NCI-H2029 treated with DMSO at 0.1 percent for 48 hours (cell line): ENCODE measurements at regions not wholly inside any gene's neighbourhood (a gene's known extent, or its start where the extent isn't known, plus 50 kb on each side); places are given as distances from the start of the nearest gene placed in this dataset.

Experiments used
- DNase-seq: peaks from one replicate; lab custom pipeline; 2025; lab: John Stamatoyannopoulos, UW

- no peak for DNase-seq
These were observed 532.3 kb upstream of the MMS22L start for GRCh38 chr6:97815301-97815812.

GRCh38 chr6:97816526-97816925 lies 533.5 kb upstream of the MMS22L start:
- no peak for DNase-seq

- no peak for DNase-seq
These were observed 536.7 kb upstream of the MMS22L start for GRCh38 chr6:97819710-97820109.

DNA sequence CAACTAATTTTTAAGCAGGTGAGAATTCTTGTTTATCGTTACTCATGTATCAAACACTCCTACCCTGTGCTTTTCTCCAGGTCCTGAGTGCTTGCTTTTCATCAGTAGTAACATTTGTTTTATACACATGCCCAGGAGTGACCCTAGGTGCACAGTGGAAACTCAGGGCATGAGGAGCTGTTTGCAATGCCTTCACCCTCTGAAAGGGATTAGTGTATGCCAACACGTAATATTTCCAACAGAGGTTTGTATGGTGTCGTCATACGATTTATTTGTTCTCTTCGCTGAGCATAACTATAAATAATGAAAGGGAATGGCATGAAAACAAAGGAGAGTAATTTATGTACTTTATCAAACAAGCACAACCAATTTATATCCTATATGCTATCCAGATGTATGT lies 537.4 kb upstream of the MMS22L start:
- DNase-seq, result no peak

- DNase-seq, result no peak
These were observed 539.6 kb upstream of the MMS22L start for GRCh38 chr6:97822632-97823031.

- no peak for DNase-seq
These were observed 558.7 kb upstream of the MMS22L start for GRCh38 chr6:97841763-97842162.

- DNase-seq, result no peak
These were observed 559.5 kb upstream of the MMS22L start for GRCh38 chr6:97842521-97842920.

DNA sequence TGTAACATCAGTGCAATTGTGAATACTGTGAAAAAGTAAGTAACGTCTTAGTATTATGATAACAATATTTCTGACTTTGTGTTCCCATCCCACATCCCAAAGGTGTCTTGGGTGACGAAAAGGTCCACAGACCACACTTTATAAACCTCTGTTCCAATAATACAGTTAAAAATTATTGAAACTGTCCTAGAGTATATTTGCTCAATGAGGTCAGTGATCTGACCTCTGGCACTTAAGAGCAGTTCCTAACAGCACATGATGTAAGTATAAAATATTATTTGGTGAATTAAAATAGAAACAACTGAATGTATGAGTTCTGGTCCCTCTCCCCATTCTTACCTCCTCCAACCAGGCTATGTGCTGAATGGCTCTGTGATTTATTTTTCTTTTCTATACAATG lies 566.4 kb upstream of the MMS22L start:
- DNase-seq, result no peak

- DNase-seq, result no peak
These were observed 567.6 kb upstream of the MMS22L start for GRCh38 chr6:97850458-97851212.

DNA sequence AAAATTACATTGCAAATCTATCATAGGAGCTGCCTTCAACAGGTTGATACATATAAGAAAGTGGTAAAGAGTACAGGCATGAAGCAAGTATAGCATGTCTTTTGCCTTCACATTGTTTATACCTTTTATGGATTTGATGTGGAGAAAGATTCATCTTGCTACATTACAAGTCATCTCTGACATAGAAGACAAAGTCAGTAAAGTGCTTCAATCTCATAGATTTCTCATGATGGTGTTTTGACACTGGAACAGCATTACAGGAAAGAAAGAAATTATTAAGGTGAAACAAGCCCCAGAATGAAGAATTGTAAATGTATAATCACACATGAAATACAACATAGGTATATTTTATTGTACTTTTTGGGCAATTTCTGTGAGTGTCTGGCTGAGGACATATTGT lies 580.7 kb upstream of the MMS22L start:
- DNase-seq, result no peak

DNA sequence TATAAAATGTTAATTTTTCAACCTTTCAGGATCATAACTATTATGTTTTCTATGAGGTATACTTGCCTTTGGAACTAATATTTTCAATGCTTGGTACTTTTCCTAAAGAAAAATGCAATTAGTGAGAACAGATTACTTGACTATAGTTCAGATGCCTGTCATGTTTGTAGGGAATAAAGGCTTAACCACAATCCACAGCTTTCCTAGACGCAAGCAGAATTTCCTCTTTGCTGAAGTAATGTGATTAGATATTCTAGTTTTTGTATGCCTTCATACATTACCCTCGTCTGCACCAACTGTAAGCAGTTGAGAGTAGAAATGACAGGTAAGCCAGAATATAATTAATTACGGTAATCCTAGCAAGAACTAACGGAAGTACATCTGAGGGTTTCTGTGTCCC lies 581.4 kb upstream of the MMS22L start:
- DNase-seq, result no peak

GRCh38 chr6:97864826-97865225 lies 581.8 kb upstream of the MMS22L start:
- no peak for DNase-seq

- DNase-seq, result no peak
These were observed 582.6 kb upstream of the MMS22L start for GRCh38 chr6:97865612-97866011.

- no peak for DNase-seq
These were observed 583.6 kb upstream of the MMS22L start for GRCh38 chr6:97866616-97867015.

- DNase-seq, result no peak
These were observed 584.2 kb upstream of the MMS22L start for GRCh38 chr6:97867177-97867576.

- no peak for DNase-seq
These were observed 587.3 kb upstream of the MMS22L start for GRCh38 chr6:97870273-97870672.

- DNase-seq, result no peak
These were observed 593.7 kb upstream of the MMS22L start for GRCh38 chr6:97876711-97877110.

DNA sequence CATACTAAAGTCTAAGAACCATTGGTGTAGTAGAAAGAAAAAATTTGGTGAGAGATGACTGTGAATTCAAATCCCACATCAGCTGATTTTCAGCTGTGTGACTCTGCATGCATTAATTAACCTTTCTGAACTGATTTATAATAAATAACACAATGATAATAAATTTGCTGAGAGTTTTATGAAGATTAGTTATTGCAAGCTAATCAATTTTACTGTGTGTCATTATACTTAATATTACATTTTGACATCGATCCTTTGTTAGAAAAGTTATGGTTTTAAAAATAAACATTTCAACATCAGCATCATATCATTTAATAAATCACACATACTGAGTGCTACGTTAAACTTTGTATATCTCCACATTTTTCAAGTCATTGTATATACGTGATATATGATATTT lies 599.7 kb upstream of the MMS22L start:
- no peak for DNase-seq

DNA sequence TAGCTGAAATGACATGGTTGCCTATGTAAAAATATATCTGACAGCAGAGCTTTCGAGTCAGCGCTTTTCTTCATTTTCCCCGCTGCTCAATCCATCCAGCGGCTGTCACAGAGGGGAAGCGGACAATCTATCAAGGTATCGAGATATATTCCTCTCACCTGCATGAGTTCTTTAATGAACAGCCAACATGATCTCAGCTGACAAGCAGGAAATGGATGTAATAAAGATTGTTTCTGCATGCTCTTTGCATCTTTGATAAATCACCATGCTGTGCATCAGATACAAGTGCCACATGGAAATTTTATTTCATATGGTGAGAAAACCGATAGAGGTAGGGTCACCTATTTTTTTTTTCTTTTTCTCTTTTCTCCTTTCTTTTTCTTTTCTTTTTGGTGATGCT lies 602.3 kb upstream of the MMS22L start:
- no peak for DNase-seq

- no peak for DNase-seq
These were observed 602.8 kb upstream of the MMS22L start for GRCh38 chr6:97885828-97886227.

- no peak for DNase-seq
These were observed 618.5 kb upstream of the MMS22L start for GRCh38 chr6:97901531-97901930.

- DNase-seq, result no peak
These were observed 626.4 kb upstream of the MMS22L start for GRCh38 chr6:97909380-97909779.

DNA sequence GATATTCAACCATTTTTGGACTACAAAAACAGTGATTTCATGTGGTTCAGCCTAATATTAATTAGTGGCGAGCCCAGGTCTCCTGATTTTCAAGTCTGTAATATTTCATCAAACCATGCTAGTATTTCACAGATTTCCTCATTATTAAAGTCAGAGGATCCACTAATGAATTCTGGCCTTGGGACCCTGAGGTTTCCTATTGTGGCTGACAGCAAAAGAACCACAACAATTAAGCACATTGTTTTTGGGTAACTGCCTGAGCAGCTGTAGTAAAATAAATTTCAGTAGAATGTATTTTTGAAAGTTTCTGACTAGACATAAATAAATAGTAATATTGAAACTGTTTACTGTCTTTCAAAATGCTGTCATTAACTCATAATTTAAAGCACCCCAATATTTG lies 630.7 kb upstream of the MMS22L start:
- no peak for DNase-seq

DNA sequence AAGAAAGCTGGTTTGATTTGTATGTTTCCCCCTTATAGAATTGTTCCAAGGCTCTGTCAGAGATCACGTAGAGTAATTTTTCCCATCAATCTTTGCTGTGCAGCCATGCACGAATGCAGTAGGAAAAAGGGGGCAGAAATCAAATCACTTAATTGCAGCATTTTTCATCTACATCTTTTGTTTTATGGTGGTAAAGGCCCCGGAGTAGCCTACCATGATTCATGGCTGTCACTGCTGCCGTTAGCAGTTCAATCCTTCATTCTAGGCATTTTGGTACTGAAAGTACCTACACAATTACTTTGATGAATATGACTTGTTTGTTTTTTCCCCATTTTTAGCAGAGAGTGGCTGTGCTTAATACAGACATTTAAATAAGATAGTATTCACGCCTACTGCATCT lies 631.9 kb upstream of the MMS22L start:
- DNase-seq, result no peak
